NCI-H774 (cell line): ENCODE measurements at regions not wholly inside any gene's neighbourhood (a gene's known extent, or its start where the extent isn't known, plus 50 kb on each side); places are given as distances from the start of the nearest gene placed in this dataset.
"Not testable (repeated sequence)": the region's sequence is repeated elsewhere in the genome, so short reads cannot be mapped to it uniquely, and the experiment has no call there.

Experiments
- DNase-seq: peaks from one replicate; lab custom pipeline; 2025; lab: John Stamatoyannopoulos, UW

DNA sequence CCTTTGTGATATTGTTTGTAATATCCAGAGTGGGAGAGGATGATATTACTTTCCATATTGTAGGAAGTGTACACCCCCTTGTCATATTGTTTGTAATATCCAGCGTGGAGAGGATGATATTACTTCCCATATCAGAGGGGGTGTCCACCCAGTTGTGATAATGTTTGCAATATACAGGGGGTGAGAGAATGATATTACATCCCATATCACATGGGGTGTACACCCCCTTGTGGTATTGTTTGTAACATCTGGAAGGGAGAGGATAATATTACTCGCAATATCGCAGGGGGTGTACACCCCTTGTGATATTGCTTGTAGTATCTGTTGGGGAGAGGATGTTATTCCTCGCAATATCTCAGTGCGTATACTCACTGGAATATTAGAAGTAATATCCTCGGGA, 61.5 kb downstream of the PRSS23 start:
- DNase-seq: no peak

- DNase-seq: no peak
These were observed 63.1 kb downstream of the PRSS23 start for GRCh38 chr11:86863476-86863875.

- DNase-seq: no peak
These were observed 65.1 kb downstream of the PRSS23 start for GRCh38 chr11:86865436-86865835.

GRCh38 chr11:86869531-86869930, 69.2 kb downstream of the PRSS23 start:
- DNase-seq: no peak

DNA sequence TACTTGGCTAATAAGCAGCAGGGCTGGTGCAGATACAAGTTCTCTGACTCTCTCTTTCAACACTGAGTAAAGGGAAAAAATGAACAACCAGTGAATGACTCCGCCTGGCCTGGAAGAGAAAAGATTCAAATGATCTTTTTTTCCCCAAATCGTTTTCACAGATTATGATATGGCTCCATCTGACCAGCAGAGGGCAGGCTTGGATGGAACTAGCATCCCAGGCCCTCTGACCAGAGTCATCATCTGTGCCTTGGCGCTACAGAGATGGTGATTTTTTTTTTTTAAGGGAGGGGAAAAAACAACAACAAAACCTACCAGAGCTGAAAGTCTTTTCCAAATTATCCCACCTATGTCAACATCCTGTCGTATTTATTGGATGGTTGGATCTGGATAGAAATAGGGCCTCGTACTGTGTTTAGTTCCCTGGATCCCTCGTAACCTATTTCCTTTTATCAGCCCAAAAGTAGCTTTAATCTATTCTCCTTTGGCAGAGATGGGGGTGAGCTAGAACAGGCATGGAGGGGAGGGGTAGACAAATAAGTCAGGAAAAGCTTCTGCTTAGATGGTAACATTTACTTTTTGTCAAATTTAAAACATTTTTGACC, 69.7 kb downstream of the PRSS23 start:
- DNase-seq: peak; percentile 42

GRCh38 chr11:86873573-86874083, 73.3 kb downstream of the PRSS23 start:
- no peak for DNase-seq

- DNase-seq: no peak
These were observed 74.1 kb downstream of the PRSS23 start for GRCh38 chr11:86874304-86875056.

GRCh38 chr11:86876716-86877234, 76.4 kb downstream of the PRSS23 start:
- DNase-seq: no peak

DNA sequence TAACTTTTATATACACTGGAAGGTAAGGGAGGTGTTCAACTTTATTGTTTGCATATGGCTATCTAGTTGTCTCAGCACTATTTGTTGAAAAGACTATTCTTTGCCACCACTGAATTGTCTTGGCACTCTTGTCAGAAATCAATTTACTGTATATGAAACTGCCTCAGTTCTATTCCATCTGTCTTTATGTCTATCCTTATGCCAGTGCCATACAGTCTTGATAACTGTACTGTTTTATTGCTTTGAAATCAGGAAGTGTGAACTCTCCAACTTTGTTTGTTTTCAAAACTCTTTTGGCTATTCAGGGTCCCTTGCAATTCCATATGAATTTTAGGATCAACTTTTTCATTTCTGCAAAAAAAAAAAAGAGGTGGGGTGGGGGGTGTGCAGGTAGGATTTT, 77.2 kb downstream of the PRSS23 start:
- no peak for DNase-seq

GRCh38 chr11:86879241-86879640, 76.0 kb downstream of the FZD4 start:
- not testable (repeated sequence) for DNase-seq

GRCh38 chr11:86885311-86885710, 69.9 kb downstream of the FZD4 start:
- DNase-seq: no peak

DNA sequence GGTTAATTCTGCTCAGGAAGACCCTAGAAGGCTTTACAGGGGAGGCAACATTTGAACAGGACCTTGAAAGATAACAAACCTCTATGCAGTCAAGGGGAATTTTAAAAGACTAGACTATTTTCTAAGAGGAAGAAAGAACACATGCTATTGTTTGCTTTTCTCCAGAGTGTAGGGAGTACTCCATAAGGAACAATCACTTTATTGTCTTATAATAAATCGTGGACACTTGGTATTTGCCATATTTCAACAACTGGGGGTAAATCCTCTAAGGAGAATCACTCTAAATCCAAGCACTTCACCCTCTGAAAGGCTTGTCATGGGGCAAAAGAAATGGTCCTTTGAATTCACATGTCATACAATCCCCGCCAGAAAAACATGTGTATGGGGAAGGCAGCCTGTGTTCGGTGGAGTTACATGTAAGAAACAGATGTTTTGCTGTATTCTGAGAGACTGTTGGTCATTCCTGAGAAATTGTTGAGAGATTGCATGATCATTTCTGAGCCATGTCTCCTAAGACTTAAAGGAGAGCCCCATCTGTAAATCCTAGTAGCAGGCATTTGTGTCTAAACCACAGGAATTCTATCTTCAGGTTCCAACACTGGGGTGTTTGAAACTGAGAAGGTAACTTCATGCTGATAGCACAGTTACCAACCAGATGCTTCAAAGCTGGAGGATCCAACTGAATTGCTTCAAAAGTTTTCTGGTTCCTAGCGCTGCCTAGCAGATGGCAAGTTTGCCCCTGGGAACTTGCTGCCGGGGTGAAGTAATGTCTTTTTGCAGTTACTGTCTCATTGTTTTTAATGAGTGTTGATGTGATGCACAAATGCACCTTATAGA, 66.8 kb downstream of the FZD4 start:
- DNase-seq: no peak

- DNase-seq: no peak
These were observed 66.2 kb downstream of the FZD4 start for GRCh38 chr11:86889001-86889341.

DNA sequence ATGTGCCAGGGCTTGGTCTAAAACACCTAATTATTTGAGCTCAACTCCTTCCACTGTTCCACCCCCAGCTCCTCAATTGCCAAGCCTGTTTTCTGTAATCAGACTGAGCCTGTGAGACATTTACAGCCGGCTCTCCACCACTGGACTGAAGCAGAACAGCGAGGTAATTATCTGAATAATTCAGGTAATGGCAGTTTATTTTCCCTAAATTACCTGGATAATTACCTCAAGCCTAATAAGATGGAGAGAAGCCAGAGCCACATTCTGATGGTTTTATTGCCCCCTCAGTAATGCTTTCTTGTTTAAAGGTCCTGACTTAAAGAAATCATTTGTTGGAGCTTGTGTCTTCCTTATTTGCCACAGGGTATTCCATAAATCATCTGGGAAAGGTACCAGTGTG, 64.2 kb downstream of the FZD4 start:
- DNase-seq: peak; percentile 2

DNA sequence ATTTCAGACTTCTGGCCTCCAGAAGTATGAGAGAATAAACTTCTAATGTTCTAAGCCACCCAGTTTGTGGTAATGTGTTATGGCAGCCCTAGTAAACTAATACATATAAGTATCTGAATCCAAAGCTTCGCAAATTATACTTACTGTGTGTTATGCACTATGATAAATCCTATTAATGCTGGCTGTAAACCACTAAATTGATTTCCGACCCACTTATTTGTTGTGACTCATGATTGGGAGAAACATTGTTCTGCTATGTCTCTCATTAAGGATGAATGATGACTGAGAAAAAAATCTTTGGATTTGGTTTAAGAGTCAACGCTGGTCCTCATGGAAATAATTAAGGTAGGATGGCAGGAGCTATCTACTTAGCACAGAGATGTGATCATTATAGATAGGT, 62.0 kb downstream of the FZD4 start:
- DNase-seq: no peak
